Effector memory CD8-positive, alpha-beta T cell (primary cell): ENCODE measurements at regions not wholly inside any gene's neighbourhood (a gene's known extent, or its start where the extent isn't known, plus 50 kb on each side); places are given as distances from the start of the nearest gene placed in this dataset.

ENCODE experiments used
- ATAC-seq: fragments of 150-1000 bp; cut with Tn5 transposase; replicated peaks from 2 replicates; pipeline ENCODE4 v1.10.0; 2021; ENCODE audit warnings: mild to moderate bottlenecking, moderate library complexity
- DNase-seq, 3 experiments: peaks; one replicate each; pipeline ENCODE4 v3.0.0; 2021
- H3K27ac Mint-ChIP-seq, 2 donors: one replicate each; pipeline ENCODE4 v1.8.0; 2022; ENCODE audit warnings: mild to moderate bottlenecking in 2 of 2, mixed read lengths in 2 of 2, moderate library complexity in 2 of 2
- H3K27me3 Mint-ChIP-seq, 2 donors: one replicate each; pipeline ENCODE4 v1.8.0; 2022; ENCODE audit warnings: mixed read lengths in 2 of 2
- H3K36me3 Mint-ChIP-seq: one replicate; pipeline ENCODE4 v1.8.0; 2022; ENCODE audit warnings: mild to moderate bottlenecking, moderate library complexity, mixed read lengths; ENCODE audit not compliant: insufficient read depth
- H3K4me1 Mint-ChIP-seq, 2 donors: one replicate each; pipeline ENCODE4 v1.8.0; 2022; ENCODE audit warnings: low read depth in 2 of 2, mixed read lengths in 2 of 2
- H3K4me3 Mint-ChIP-seq, 2 donors: one replicate each; pipeline ENCODE4 v1.8.0; 2022; ENCODE audit warnings: mild to moderate bottlenecking in 2 of 2, mixed read lengths in 2 of 2, moderate library complexity in 2 of 2
- H3K9me3 Mint-ChIP-seq, 2 donors: one replicate each; pipeline ENCODE4 v1.8.0; 2022; ENCODE audit warnings: mixed read lengths in 2 of 2

- DNase-seq (no peak), ATAC-seq (no peak)
- Mint-ChIP-seq H3K27ac (peak overlapping the region in 1 of 2 donors; percentile 42), H3K27me3 (peaks cover 29 to 31% of the 10 kb centered on the region in 2 donors), H3K9me3 (no peaks in the 10 kb centered on the region), H3K4me3 (no peak overlapping the region), H3K4me1 (peaks cover 0 to 5% of the 10 kb centered on the region in 2 donors), H3K36me3 (peaks cover 9% of the 10 kb centered on the region)
These were observed 123.1 kb upstream of the PARP11 start for GRCh38 chr12:3996322-3996721.

GRCh38 chr12:3995306-3995705 lies 122.1 kb upstream of the PARP11 start:
- H3K36me3 Mint-ChIP-seq = peaks cover 9% of the 10 kb centered on the region
- DNase-seq = no peak
- peak overlapping the region; percentile 42 to 84 for H3K27ac Mint-ChIP-seq
- no peak for ATAC-seq
- H3K9me3 Mint-ChIP-seq = no peaks in the 10 kb centered on the region
- H3K27me3 Mint-ChIP-seq = peaks cover 31 to 34% of the 10 kb centered on the region in 2 donors
- peaks cover 0 to 5% of the 10 kb centered on the region in 2 donors for H3K4me1 Mint-ChIP-seq
- no peak overlapping the region for H3K4me3 Mint-ChIP-seq

GRCh38 chr12:3994500-3994899 lies 121.3 kb upstream of the PARP11 start:
- Mint-ChIP-seq H3K27ac (no peak overlapping the region), H3K4me3 (no peak overlapping the region), H3K9me3 (no peaks in the 10 kb centered on the region), H3K27me3 (peaks cover 31 to 34% of the 10 kb centered on the region in 2 donors), H3K4me1 (peaks cover 0 to 5% of the 10 kb centered on the region in 2 donors), H3K36me3 (peaks cover 9% of the 10 kb centered on the region)
- DNase-seq (no peak), ATAC-seq (no peak)

- H3K27me3 Mint-ChIP-seq = peaks cover 31 to 34% of the 10 kb centered on the region in 2 donors
- ATAC-seq (no peak), DNase-seq (no peak)
- peaks cover 5 to 12% of the 10 kb centered on the region in 2 donors for H3K4me1 Mint-ChIP-seq
- H3K27ac Mint-ChIP-seq = no peak overlapping the region
- H3K4me3 Mint-ChIP-seq = no peak overlapping the region
- peaks cover 9% of the 10 kb centered on the region for H3K36me3 Mint-ChIP-seq
- no peaks in the 10 kb centered on the region for H3K9me3 Mint-ChIP-seq
These were observed 119.7 kb upstream of the PARP11 start for GRCh38 chr12:3992945-3993344.

GRCh38 chr12:3991798-3992580 lies 118.8 kb upstream of the PARP11 start:
- DNase-seq = no peak
- Mint-ChIP-seq H3K36me3 (peaks cover 9% of the 10 kb centered on the region), H3K4me3 (no peak overlapping the region), H3K27me3 (peaks cover 31 to 34% of the 10 kb centered on the region in 2 donors), H3K4me1 (peaks cover 5 to 12% of the 10 kb centered on the region in 2 donors), H3K27ac (no peak overlapping the region), H3K9me3 (no peaks in the 10 kb centered on the region)
- no peak for ATAC-seq

GRCh38 chr12:3990501-3991280 lies 117.5 kb upstream of the PARP11 start:
- H3K36me3 Mint-ChIP-seq = peaks cover 1% of the 10 kb centered on the region
- H3K4me3 Mint-ChIP-seq = no peak overlapping the region
- DNase-seq (no peak), ATAC-seq (no peak)
- H3K27me3 Mint-ChIP-seq = peaks cover 31 to 34% of the 10 kb centered on the region in 2 donors
- H3K4me1 Mint-ChIP-seq = peaks cover 1 to 12% of the 10 kb centered on the region in 2 donors
- H3K9me3 Mint-ChIP-seq = no peaks in the 10 kb centered on the region
- H3K27ac Mint-ChIP-seq = no peak overlapping the region

DNA sequence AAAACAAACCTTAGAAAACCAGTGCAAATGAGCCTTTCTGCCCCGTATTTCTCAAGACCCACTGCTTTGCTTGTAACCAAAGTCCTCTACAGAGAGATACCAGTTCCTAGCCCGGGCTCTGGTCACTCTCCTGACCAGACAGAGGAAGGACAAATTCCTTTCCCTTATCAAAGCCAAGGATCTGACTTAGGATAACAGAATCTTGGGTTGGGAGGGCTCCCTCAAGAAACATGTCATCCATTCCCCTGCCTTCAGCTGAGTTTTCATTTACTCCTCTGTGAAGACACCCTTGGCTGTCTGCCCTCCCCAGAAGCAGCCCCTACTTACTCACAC lies 116.0 kb upstream of the PARP11 start:
- no peak for DNase-seq
- peak overlapping the region in 1 of 2 donors; percentile 55 for H3K27ac Mint-ChIP-seq
- no peaks in the 10 kb centered on the region for H3K9me3 Mint-ChIP-seq
- peaks cover 0 to 12% of the 10 kb centered on the region in 2 donors for H3K4me1 Mint-ChIP-seq
- H3K27me3 Mint-ChIP-seq = peaks cover 31 to 34% of the 10 kb centered on the region in 2 donors
- H3K36me3 Mint-ChIP-seq = peaks cover 5% of the 10 kb centered on the region
- H3K4me3 Mint-ChIP-seq = no peak overlapping the region
- no peak for ATAC-seq

- Mint-ChIP-seq H3K9me3 (no peaks in the 10 kb centered on the region), H3K27me3 (peaks cover 26 to 30% of the 10 kb centered on the region in 2 donors), H3K4me1 (peaks cover 0 to 12% of the 10 kb centered on the region in 2 donors), H3K36me3 (peaks cover 5% of the 10 kb centered on the region), H3K27ac (peak overlapping the region in 1 of 2 donors; percentile 55), H3K4me3 (peak overlapping the region in 1 of 2 donors; percentile 6)
- DNase-seq = no peak
- ATAC-seq = peak; percentile 33
These were observed 115.5 kb upstream of the PARP11 start for GRCh38 chr12:3988519-3989217.

DNA sequence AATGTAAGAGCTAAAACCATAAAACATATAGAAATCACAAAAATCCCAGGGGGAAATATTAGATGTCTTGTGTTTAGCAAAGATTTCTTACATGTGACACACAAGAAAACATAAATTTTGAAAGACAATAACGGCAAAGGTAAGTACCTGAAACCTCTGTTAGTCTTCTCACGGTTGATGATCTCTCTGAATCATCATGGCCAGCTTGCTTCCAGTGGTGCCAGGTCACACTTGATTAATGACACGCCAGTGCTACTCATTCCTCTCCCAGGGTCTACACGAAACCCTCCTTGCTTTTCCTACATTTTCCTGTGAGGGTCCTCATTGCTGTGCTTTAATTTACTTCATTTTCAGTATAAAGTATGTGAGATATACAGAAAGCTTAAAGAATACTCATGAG lies 114.4 kb upstream of the PARP11 start:
- no peak overlapping the region for H3K27ac Mint-ChIP-seq
- no peak for DNase-seq
- ATAC-seq = no peak

GRCh38 chr12:3980504-3981272 lies 107.5 kb upstream of the PARP11 start:
- ATAC-seq (no peak), DNase-seq (no peak)
- H3K36me3 Mint-ChIP-seq = peaks cover 9% of the 10 kb centered on the region
- H3K4me3 Mint-ChIP-seq = no peak overlapping the region
- no peak overlapping the region for H3K27ac Mint-ChIP-seq
- no peaks in the 10 kb centered on the region for H3K9me3 Mint-ChIP-seq
- no peaks in the 10 kb centered on the region for H3K4me1 Mint-ChIP-seq
- peaks cover 12 to 16% of the 10 kb centered on the region in 2 donors for H3K27me3 Mint-ChIP-seq

More for the DNA sequence above, 114.4 kb upstream of the PARP11 start:
- H3K9me3 Mint-ChIP-seq = no peaks in the 10 kb centered on the region
- peaks cover 15 to 19% of the 10 kb centered on the region in 2 donors for H3K27me3 Mint-ChIP-seq
- H3K4me1 Mint-ChIP-seq = peaks cover 0 to 12% of the 10 kb centered on the region in 2 donors
- H3K36me3 Mint-ChIP-seq = peaks cover 9% of the 10 kb centered on the region
- H3K4me3 Mint-ChIP-seq = no peak overlapping the region

GRCh38 chr12:3977621-3978020 lies 104.4 kb upstream of the PARP11 start:
- Mint-ChIP-seq H3K36me3 (peaks cover 1% of the 10 kb centered on the region), H3K4me1 (peaks cover 12 to 14% of the 10 kb centered on the region in 2 donors), H3K27ac (no peak overlapping the region), H3K4me3 (no peak overlapping the region), H3K9me3 (no peaks in the 10 kb centered on the region), H3K27me3 (peaks cover 12 to 16% of the 10 kb centered on the region in 2 donors)
- DNase-seq = no peak
- ATAC-seq = no peak

DNA sequence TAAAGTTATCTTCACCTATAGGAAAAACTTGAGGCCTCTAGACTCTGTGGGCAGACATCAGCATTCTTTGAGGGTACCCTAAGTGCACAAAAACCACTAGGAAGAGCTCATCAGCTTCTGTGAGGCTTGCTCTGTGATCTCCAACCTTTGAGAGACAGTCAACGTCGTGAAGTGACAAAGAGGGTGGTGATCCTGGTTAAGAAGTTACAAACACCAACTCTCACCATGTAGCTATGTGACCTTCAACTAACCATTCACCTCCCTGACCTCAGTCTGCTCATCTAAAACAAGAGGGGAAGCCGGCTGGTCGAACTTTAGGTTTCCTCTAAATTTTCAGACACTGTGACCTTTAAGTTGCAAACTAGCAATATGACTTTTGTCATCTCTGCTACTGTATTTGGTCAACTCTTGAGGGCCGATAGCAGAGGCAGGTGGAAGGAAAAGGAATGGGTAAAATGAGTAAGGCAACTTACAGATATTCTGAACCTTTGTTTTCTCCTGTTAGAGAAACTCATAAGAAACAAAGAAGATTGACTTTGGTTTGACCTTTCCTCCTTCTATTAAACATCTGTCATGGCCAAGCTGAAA lies 103.2 kb upstream of the PARP11 start:
- H3K4me1 Mint-ChIP-seq = peaks cover 16 to 19% of the 10 kb centered on the region in 2 donors
- no peak overlapping the region for H3K4me3 Mint-ChIP-seq
- H3K36me3 Mint-ChIP-seq = no peaks in the 10 kb centered on the region
- DNase-seq (no peak), ATAC-seq (no peak)
- no peak overlapping the region for H3K27ac Mint-ChIP-seq
- peaks cover 12 to 16% of the 10 kb centered on the region in 2 donors for H3K27me3 Mint-ChIP-seq
- peaks cover 0 to 2% of the 10 kb centered on the region in 2 donors for H3K9me3 Mint-ChIP-seq
